ENCODE measurements at regions not wholly inside any gene's neighbourhood (a gene's known extent, or its start where the extent isn't known, plus 50 kb on each side); places are given as distances from the start of the nearest gene placed in this dataset.

DNA sequence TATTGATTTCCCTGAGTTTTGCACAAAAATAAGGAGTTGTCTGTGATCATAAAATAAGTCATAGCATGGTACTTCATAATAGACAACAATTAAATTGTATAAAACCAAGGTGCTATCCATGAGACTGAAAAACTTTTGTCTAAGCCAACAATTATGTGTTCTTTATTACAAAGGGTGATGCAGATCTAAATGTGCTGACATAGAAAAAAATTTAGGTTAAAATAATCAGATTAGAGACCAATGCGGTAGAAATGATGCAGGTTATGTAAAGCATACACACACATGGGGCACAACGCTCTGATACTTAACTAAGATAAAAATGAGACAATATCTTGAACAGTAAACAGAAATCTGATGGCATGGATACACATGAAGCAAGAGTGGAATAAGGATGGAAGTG is 113.3 kb downstream of the PWWP3B start:
- H4K8ac ChIP-seq (ENCODE audit: low read depth in 2 of 2, low read length in 2 of 2), result no peak overlapping the region
- H2AK9ac ChIP-seq (replicated peaks; ENCODE audit: low read depth, low read length, poor library complexity), result no peak overlapping the region
- no peak overlapping the region for H3K56ac ChIP-seq (ENCODE audit: extremely low read depth, insufficient read depth, low read length)
- H4K91ac ChIP-seq (ENCODE audit: insufficient read depth, low read depth, low read length), result no peak overlapping the region
- WGBS, 2 experiments (ENCODE audit: extremely low coverage in 2 of 2, insufficient read length in 1 of 2), result no CpG with 5 or more reads among the region's 2 CpGs
- H3K9me3 ChIP-seq (ENCODE audit: control insufficient read depth, insufficient read depth, low read length), result no peaks in the 10 kb centered on the region
- H3K4me1 ChIP-seq (ENCODE audit: control insufficient read depth, insufficient read depth, low read length), result no peaks in the 10 kb centered on the region
- intact Hi-C loops (cut with micrococcal nuclease) (no loop called here), in situ Hi-C loops (cut with MboI; ENCODE audit: low sequenced_read_pairs) (no loop called here), dilution Hi-C loops (cut with HindIII; ENCODE audit: low sequenced_read_pairs, unreplicated experiment) (no loop called here)
- no peak overlapping the region for H2AFZ ChIP-seq (replicated peaks; ENCODE audit: low read length, poor library complexity)
- no peak overlapping the region for H2AK5ac ChIP-seq (ENCODE audit: low read depth, low read length)
- H3K23ac ChIP-seq (ENCODE audit: low read depth, low read length), result no peak overlapping the region
- H4K20me1 ChIP-seq (ENCODE audit: insufficient read depth, low read length), result no peaks in the 10 kb centered on the region
- DNase-seq (no peak), ATAC-seq (ENCODE audit: low read depth) (no peak)
- no peaks in the 10 kb centered on the region for H3K79me1 ChIP-seq (ENCODE audit: low read depth in 1 of 2, low read length in 2 of 2)
- no peak overlapping the region for H2BK120ac ChIP-seq (ENCODE audit: low read depth, low read length)
- no TSS peak for BruUV-seq (replicated peaks)
- no peaks in the 10 kb centered on the region for H3K36me3 ChIP-seq (ENCODE audit: control insufficient read depth, insufficient read depth, low read length)
- ChIA-PET POLR2A (ENCODE audit: unreplicated experiment) (no interaction called here), CTCF (no interaction called here)
- H3K18ac ChIP-seq (ENCODE audit: low read depth, low read length), result no peak overlapping the region
- no peak overlapping the region for H3K4ac ChIP-seq (ENCODE audit: low read depth, low read length)
- no peak overlapping the region for H2BK20ac ChIP-seq (ENCODE audit: low read depth, low read length)
- H3K9ac ChIP-seq (ENCODE audit: low read depth, low read length), result no peak overlapping the region
- TF ChIP-seq MXI1 (IDR thresholded peaks at IDR 0.05; ENCODE audit: borderline replicate concordance, low read depth, low read length), result no peak
- TF ChIP-seq MAFK (IDR thresholded peaks at IDR 0.05; ENCODE audit: low read depth, low read length), result peak; percentile 84
- no peak overlapping the region for H3K4me2 ChIP-seq (ENCODE audit: low read depth, low read length)
- no peaks in the 10 kb centered on the region for H3K9me1 ChIP-seq (ENCODE audit: insufficient read depth, low read length)
- H2BK15ac ChIP-seq (ENCODE audit: low read depth, low read length), result no peak overlapping the region
- no peak overlapping the region for H3K27ac ChIP-seq (ENCODE audit: insufficient read depth, low read length)
- no peaks in the 10 kb centered on the region; the same call in none of the 2 replicates for H3K27me3 ChIP-seq (ENCODE audit: control insufficient read depth, insufficient read depth, low read length)
- no peak overlapping the region for H4K5ac ChIP-seq (ENCODE audit: low read depth, low read length)
- H3K4me3 ChIP-seq (ENCODE audit: insufficient read depth, low read depth, low read length), result no peak overlapping the region
- H3K14ac ChIP-seq (replicated peaks; ENCODE audit: low read depth, low read length), result no peak overlapping the region
- H2BK5ac ChIP-seq (ENCODE audit: low read depth, low read length, poor library complexity, severe bottlenecking), result no peak overlapping the region

Data from IMR-90 (cell line).